ENCODE measurements at regions not wholly inside any gene's neighbourhood (a gene's known extent, or its start where the extent isn't known, plus 50 kb on each side); places are given as distances from the start of the nearest gene placed in this dataset.

DNA sequence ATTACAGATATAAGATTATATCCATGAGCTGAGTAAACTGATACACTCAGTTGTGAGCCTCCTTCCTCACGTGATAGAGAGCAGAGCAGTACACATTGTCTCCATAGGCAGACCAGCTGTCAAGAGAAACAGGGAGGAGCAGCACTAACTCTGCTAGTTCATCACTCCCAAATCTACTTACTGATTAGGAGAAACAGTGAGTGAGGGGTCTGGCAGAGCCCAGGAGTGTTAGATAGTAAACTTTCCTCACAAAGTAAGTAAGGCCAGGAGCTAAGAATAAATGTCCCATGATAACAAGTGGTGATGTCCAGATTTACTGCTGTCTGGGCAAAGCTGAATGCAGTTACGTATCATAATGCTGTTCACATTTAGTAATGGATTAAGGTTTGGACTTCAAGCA, 168.6 kb upstream of the KCNK2 start:
- H3K27ac ChIP-seq (ENCODE audit: poor library complexity, severe bottlenecking) = no peak overlapping the region
- DNase-seq (ENCODE audit: low spot score) = no peak
- H3K4me3 ChIP-seq (ENCODE audit: severe bottlenecking) = no peak overlapping the region
- TF ChIP-seq, protein P1, sequence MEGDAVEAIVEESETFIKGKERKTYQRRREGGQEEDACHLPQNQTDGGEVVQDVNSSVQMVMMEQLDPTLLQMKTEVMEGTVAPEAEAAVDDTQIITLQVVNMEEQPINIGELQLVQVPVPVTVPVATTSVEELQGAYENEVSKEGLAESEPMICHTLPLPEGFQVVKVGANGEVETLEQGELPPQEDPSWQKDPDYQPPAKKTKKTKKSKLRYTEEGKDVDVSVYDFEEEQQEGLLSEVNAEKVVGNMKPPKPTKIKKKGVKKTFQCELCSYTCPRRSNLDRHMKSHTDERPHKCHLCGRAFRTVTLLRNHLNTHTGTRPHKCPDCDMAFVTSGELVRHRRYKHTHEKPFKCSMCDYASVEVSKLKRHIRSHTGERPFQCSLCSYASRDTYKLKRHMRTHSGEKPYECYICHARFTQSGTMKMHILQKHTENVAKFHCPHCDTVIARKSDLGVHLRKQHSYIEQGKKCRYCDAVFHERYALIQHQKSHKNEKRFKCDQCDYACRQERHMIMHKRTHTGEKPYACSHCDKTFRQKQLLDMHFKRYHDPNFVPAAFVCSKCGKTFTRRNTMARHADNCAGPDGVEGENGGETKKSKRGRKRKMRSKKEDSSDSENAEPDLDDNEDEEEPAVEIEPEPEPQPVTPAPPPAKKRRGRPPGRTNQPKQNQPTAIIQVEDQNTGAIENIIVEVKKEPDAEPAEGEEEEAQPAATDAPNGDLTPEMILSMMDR (IDR thresholded peaks at IDR 0.05; ENCODE audit: poor library complexity, severe bottlenecking) = no peak
- no peak for ATAC-seq (ENCODE audit: low read depth)
- H3K9me3 ChIP-seq (ENCODE audit: severe bottlenecking) = no peaks in the 10 kb centered on the region
- H3K4me1 ChIP-seq (ENCODE audit: insufficient read depth, poor library complexity, severe bottlenecking) = no peaks in the 10 kb centered on the region
- no peaks in the 10 kb centered on the region for H3K36me3 ChIP-seq (ENCODE audit: low read depth)
- no peaks in the 10 kb centered on the region for H3K27me3 ChIP-seq (ENCODE audit: insufficient read depth, poor library complexity, severe bottlenecking)

DNA sequence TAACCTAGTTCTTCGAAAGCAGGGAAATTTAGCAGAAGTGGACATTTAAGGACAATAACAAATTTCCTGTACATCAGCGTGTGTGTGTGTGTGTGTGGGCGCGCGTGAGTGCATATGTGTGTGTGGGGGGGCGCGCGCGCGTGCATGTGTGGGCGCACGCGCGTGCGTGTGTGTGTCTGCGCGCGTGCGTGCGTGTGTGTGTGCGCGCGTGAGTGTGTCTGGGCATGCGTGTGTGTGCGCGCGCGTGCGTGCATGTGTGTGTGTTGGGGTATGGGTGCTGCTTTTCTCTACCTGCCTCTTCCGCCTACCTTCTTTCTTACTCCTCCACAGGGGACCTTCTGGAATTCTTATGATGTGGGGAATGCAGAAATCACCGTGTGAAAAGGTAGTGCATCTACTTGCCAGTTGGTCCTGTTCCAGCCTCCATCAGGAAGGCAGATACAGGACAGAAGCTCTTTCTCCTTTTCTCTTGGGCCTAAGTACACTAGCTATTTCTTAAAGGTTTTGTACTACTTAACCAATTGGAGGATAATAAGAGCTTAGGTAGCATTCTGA, 165.4 kb upstream of the KCNK2 start:
- H3K27me3 ChIP-seq (ENCODE audit: insufficient read depth, poor library complexity, severe bottlenecking) = no peaks in the 10 kb centered on the region
- H3K9me3 ChIP-seq (ENCODE audit: severe bottlenecking) = no peaks in the 10 kb centered on the region
- H3K4me1 ChIP-seq (ENCODE audit: insufficient read depth, poor library complexity, severe bottlenecking) = no peaks in the 10 kb centered on the region
- H3K27ac ChIP-seq (ENCODE audit: poor library complexity, severe bottlenecking) = no peak overlapping the region
- ATAC-seq (ENCODE audit: low read depth) (no peak), DNase-seq (ENCODE audit: low spot score) (no peak)
- no peaks in the 10 kb centered on the region for H3K36me3 ChIP-seq (ENCODE audit: low read depth)
- H3K4me3 ChIP-seq (ENCODE audit: severe bottlenecking) = no peak overlapping the region
- TF ChIP-seq, protein P1 (IDR thresholded peaks at IDR 0.05; ENCODE audit: poor library complexity, severe bottlenecking) = no peak

DNA sequence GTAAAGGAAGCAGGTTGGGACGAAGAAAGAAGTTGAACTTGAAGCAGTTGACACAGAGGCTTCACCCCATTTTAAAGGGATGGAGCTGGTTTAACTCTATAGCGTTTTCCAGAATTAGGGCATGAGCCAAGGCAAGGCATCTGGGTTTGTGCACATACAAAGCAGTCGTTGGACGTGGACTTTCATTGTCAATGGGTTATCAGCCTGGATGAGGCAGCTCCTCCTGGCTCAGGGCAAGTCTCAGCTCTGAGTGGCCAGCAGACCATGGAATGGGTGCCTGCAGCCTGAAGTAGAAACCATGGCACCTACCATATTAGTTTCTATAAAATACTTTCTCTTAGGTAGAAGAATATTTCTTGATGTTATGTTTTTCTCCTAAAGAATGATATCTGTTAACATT, 163.8 kb upstream of the KCNK2 start:
- Histone ChIP-seq H3K36me3 (ENCODE audit: low read depth) (no peaks in the 10 kb centered on the region), H3K27me3 (ENCODE audit: insufficient read depth, poor library complexity, severe bottlenecking) (no peaks in the 10 kb centered on the region), H3K27ac (ENCODE audit: poor library complexity, severe bottlenecking) (no peak overlapping the region), H3K4me1 (ENCODE audit: insufficient read depth, poor library complexity, severe bottlenecking) (no peaks in the 10 kb centered on the region), H3K4me3 (ENCODE audit: severe bottlenecking) (no peak overlapping the region), H3K9me3 (ENCODE audit: severe bottlenecking) (no peaks in the 10 kb centered on the region)
- TF ChIP-seq, protein P1 (IDR thresholded peaks at IDR 0.05; ENCODE audit: poor library complexity, severe bottlenecking) = no peak
- no peak for DNase-seq (ENCODE audit: low spot score)
- ATAC-seq (ENCODE audit: low read depth) = no peak

DNA sequence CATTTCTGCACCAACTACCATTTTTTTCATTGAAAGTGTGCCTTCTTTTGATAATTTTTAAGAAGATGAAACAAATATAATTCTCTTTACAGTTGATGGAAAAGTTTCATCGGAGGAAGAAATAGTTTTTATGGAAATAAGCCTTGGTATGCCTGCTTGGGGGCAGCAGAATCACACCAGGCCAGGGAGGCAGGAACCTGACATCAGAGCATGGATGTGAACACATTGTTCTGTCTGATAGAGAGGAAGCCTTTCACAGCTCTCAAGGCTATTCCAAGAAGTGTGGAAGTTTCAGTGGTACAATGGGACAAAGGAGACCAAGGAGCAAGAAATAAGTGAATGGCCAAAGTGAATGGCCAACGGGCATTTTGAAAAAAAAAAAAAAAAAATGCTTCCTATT, 162.2 kb upstream of the KCNK2 start:
- H3K4me1 ChIP-seq (ENCODE audit: insufficient read depth, poor library complexity, severe bottlenecking) = no peaks in the 10 kb centered on the region
- DNase-seq (ENCODE audit: low spot score) (no peak), ATAC-seq (ENCODE audit: low read depth) (no peak)
- H3K9me3 ChIP-seq (ENCODE audit: severe bottlenecking) = no peaks in the 10 kb centered on the region
- H3K4me3 ChIP-seq (ENCODE audit: severe bottlenecking) = no peak overlapping the region
- no peak overlapping the region for H3K27ac ChIP-seq (ENCODE audit: poor library complexity, severe bottlenecking)
- TF ChIP-seq, protein P1 (IDR thresholded peaks at IDR 0.05; ENCODE audit: poor library complexity, severe bottlenecking) = no peak
- H3K27me3 ChIP-seq (ENCODE audit: insufficient read depth, poor library complexity, severe bottlenecking) = no peaks in the 10 kb centered on the region
- no peaks in the 10 kb centered on the region for H3K36me3 ChIP-seq (ENCODE audit: low read depth)

DNA sequence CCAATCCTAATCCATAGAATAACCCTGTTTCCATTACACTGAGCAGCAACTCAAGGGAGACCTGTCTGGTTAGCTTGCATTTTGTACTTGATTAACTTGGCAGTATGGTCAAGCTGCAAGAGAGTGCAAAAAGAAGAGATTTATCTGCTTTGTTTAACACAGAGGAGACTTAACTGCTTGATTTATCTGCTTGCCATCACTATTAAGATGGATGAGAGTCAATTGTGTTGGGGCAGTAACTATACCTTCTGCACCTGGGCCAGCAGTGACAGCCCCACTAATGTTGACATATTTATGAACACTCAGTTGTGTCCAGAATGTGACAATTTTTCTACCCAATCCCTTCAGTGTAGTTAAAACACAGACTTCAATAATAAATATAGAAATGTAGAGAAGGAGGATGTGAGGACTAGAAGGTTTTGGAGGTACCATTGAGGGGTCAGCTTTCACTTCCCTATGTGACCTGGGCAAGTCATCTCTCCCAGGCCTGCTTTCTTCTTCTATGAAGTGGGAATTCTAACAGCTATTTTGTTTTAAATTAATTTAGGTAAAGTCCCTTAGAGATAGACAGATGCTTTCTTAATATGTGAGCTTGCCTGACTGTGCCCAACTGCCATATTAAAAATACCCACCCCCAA, 159.1 kb upstream of the KCNK2 start:
- DNase-seq (ENCODE audit: low spot score) = no peak
- TF ChIP-seq, protein P1 (IDR thresholded peaks at IDR 0.05; ENCODE audit: poor library complexity, severe bottlenecking) = no peak
- no peaks in the 10 kb centered on the region for H3K36me3 ChIP-seq (ENCODE audit: low read depth)
- no peak overlapping the region for H3K4me3 ChIP-seq (ENCODE audit: severe bottlenecking)
- ATAC-seq (ENCODE audit: low read depth) = no peak
- H3K27ac ChIP-seq (ENCODE audit: poor library complexity, severe bottlenecking) = no peak overlapping the region
- no peaks in the 10 kb centered on the region for H3K9me3 ChIP-seq (ENCODE audit: severe bottlenecking)
- no peaks in the 10 kb centered on the region for H3K27me3 ChIP-seq (ENCODE audit: insufficient read depth, poor library complexity, severe bottlenecking)
- H3K4me1 ChIP-seq (ENCODE audit: insufficient read depth, poor library complexity, severe bottlenecking) = no peaks in the 10 kb centered on the region

Data from RWPE2 (cell line).